ENCODE measurements at regions not wholly inside any gene's neighbourhood (a gene's known extent, or its start where the extent isn't known, plus 50 kb on each side); places are given as distances from the start of the nearest gene placed in this dataset.
"Not testable (repeated sequence)": the region's sequence is repeated elsewhere in the genome, so short reads cannot be mapped to it uniquely, and the experiment has no call there.

GRCh38 chr3:76527773-76528172 lies 512.1 kb upstream of the ROBO2 start:
- no peak for TF ChIP-seq POLR2AphosphoS5 (IDR thresholded peaks at IDR 0.05; ENCODE audit: low read depth, low read length)
- TF ChIP-seq SPI1 (IDR thresholded peaks at IDR 0.05; ENCODE audit: low read depth, low read length), result peak; percentile 52; the same call in 1 of the 2 replicates
- FAIRE-seq (no peak), DNase-seq (ENCODE audit: insufficient read length, low spot score) (no peak)

- no peak for TF ChIP-seq PAX5 (IDR thresholded peaks at IDR 0.05; ENCODE audit: insufficient read depth, low read length, severe bottlenecking)
- no peak for TF ChIP-seq TAF1 (IDR thresholded peaks at IDR 0.05; ENCODE audit: low read depth, low read length)
- TF ChIP-seq POLR2A (IDR thresholded peaks at IDR 0.05; ENCODE audit: low read depth, low read length), result no peak
- no peak for DNase-seq (ENCODE audit: insufficient read length, low spot score)
- FAIRE-seq, result no peak
These were observed 507.6 kb upstream of the ROBO2 start for GRCh38 chr3:76532158-76532822.

- not testable (repeated sequence) for DNase-seq (ENCODE audit: insufficient read length, low spot score)
- peak; percentile 23; the same call in 1 of the 2 replicates for TF ChIP-seq SPI1 (IDR thresholded peaks at IDR 0.05; ENCODE audit: low read depth, low read length)
- peak; percentile 85 for FAIRE-seq
These were observed 506.2 kb upstream of the ROBO2 start for GRCh38 chr3:76533710-76534109.

- DNase-seq (ENCODE audit: insufficient read length, low spot score), result not testable (repeated sequence)
- FAIRE-seq, result peak; percentile 50
- peak; percentile 52 for TF ChIP-seq SPI1 (IDR thresholded peaks at IDR 0.05; ENCODE audit: low read depth, low read length)
These were observed 502.0 kb upstream of the ROBO2 start for GRCh38 chr3:76537857-76538256.

- TF ChIP-seq POU2F2 (IDR thresholded peaks at IDR 0.05; ENCODE audit: low read depth, low read length) (no peak), SPI1 (IDR thresholded peaks at IDR 0.05; ENCODE audit: low read depth, low read length) (no peak), POLR2A (IDR thresholded peaks at IDR 0.05; ENCODE audit: low read depth, low read length) (no peak), POLR2AphosphoS5 (IDR thresholded peaks at IDR 0.05; ENCODE audit: low read depth, low read length) (no peak), PAX5 (IDR thresholded peaks at IDR 0.05; ENCODE audit: insufficient read depth, low read length, severe bottlenecking) (no peak), TAF1 (IDR thresholded peaks at IDR 0.05; ENCODE audit: low read depth, low read length) (no peak)
- no peak for DNase-seq (ENCODE audit: insufficient read length, low spot score)
- FAIRE-seq, result no peak
These were observed 492.2 kb upstream of the ROBO2 start for GRCh38 chr3:76547674-76548073.

- FAIRE-seq (no peak), DNase-seq (ENCODE audit: insufficient read length, low spot score) (no peak)
- TF ChIP-seq TAF1 (IDR thresholded peaks at IDR 0.05; ENCODE audit: low read depth, low read length) (no peak), POLR2A (IDR thresholded peaks at IDR 0.05; ENCODE audit: low read depth, low read length) (no peak), POU2F2 (IDR thresholded peaks at IDR 0.05; ENCODE audit: low read depth, low read length) (no peak), POLR2AphosphoS5 (IDR thresholded peaks at IDR 0.05; ENCODE audit: low read depth, low read length) (no peak), PAX5 (IDR thresholded peaks at IDR 0.05; ENCODE audit: insufficient read depth, low read length, severe bottlenecking) (no peak), SPI1 (IDR thresholded peaks at IDR 0.05; ENCODE audit: low read depth, low read length) (no peak)
These were observed 489.2 kb upstream of the ROBO2 start for GRCh38 chr3:76550522-76551201.

- TF ChIP-seq POLR2A (IDR thresholded peaks at IDR 0.05; ENCODE audit: low read depth, low read length) (no peak), PAX5 (IDR thresholded peaks at IDR 0.05; ENCODE audit: insufficient read depth, low read length, severe bottlenecking) (no peak), POLR2AphosphoS5 (IDR thresholded peaks at IDR 0.05; ENCODE audit: low read depth, low read length) (no peak), TAF1 (IDR thresholded peaks at IDR 0.05; ENCODE audit: low read depth, low read length) (no peak), POU2F2 (IDR thresholded peaks at IDR 0.05; ENCODE audit: low read depth, low read length) (no peak), SPI1 (IDR thresholded peaks at IDR 0.05; ENCODE audit: low read depth, low read length) (no peak)
- DNase-seq (ENCODE audit: insufficient read length, low spot score) (no peak), FAIRE-seq (no peak)
These were observed 488.2 kb upstream of the ROBO2 start for GRCh38 chr3:76551739-76552138.

GRCh38 chr3:76552653-76553052 lies 487.2 kb upstream of the ROBO2 start:
- no peak for DNase-seq (ENCODE audit: insufficient read length, low spot score)

GRCh38 chr3:76554707-76555106 lies 485.2 kb upstream of the ROBO2 start:
- TF ChIP-seq PAX5 (IDR thresholded peaks at IDR 0.05; ENCODE audit: insufficient read depth, low read length, severe bottlenecking) (no peak), POLR2A (IDR thresholded peaks at IDR 0.05; ENCODE audit: low read depth, low read length) (no peak), TAF1 (IDR thresholded peaks at IDR 0.05; ENCODE audit: low read depth, low read length) (no peak), SPI1 (IDR thresholded peaks at IDR 0.05; ENCODE audit: low read depth, low read length) (no peak), POU2F2 (IDR thresholded peaks at IDR 0.05; ENCODE audit: low read depth, low read length) (no peak), POLR2AphosphoS5 (IDR thresholded peaks at IDR 0.05; ENCODE audit: low read depth, low read length) (no peak)
- no peak for DNase-seq (ENCODE audit: insufficient read length, low spot score)
- FAIRE-seq, result no peak

More at GRCh38 chr3:76552653-76553052, 487.2 kb upstream of the ROBO2 start:
- no peak for FAIRE-seq
- TF ChIP-seq POLR2AphosphoS5 (IDR thresholded peaks at IDR 0.05; ENCODE audit: low read depth, low read length) (no peak), TAF1 (IDR thresholded peaks at IDR 0.05; ENCODE audit: low read depth, low read length) (no peak), SPI1 (IDR thresholded peaks at IDR 0.05; ENCODE audit: low read depth, low read length) (no peak), POU2F2 (IDR thresholded peaks at IDR 0.05; ENCODE audit: low read depth, low read length) (no peak), PAX5 (IDR thresholded peaks at IDR 0.05; ENCODE audit: insufficient read depth, low read length, severe bottlenecking) (no peak), POLR2A (IDR thresholded peaks at IDR 0.05; ENCODE audit: low read depth, low read length) (no peak)

GRCh38 chr3:76561494-76562236 lies 478.2 kb upstream of the ROBO2 start:
- no peak for FAIRE-seq
- TF ChIP-seq SPI1 (IDR thresholded peaks at IDR 0.05; ENCODE audit: low read depth, low read length) (no peak), TAF1 (IDR thresholded peaks at IDR 0.05; ENCODE audit: low read depth, low read length) (no peak), POLR2AphosphoS5 (IDR thresholded peaks at IDR 0.05; ENCODE audit: low read depth, low read length) (no peak), POU2F2 (IDR thresholded peaks at IDR 0.05; ENCODE audit: low read depth, low read length) (no peak), POLR2A (IDR thresholded peaks at IDR 0.05; ENCODE audit: low read depth, low read length) (no peak)

More at GRCh38 chr3:76561494-76562236, 478.2 kb upstream of the ROBO2 start:
- DNase-seq (ENCODE audit: insufficient read length, low spot score), result no peak
